WI38 (cell line): ENCODE measurements at regions not wholly inside any gene's neighbourhood (a gene's known extent, or its start where the extent isn't known, plus 50 kb on each side); places are given as distances from the start of the nearest gene placed in this dataset.

Experiments
- H3K4me3 ChIP-seq: 2 replicates; pipeline ENCODE4 v1.5.1; 2011; ENCODE audit warnings: low read depth, mild to moderate bottlenecking, control low read depth, low read length
- TF ChIP-seq, protein P1 (sequence below): IDR thresholded peaks from 2 replicates; pipeline ENCODE4 v1.5.1; 2012; ENCODE audit warnings: low read depth, mild to moderate bottlenecking, control low read depth, low read length

DNA sequence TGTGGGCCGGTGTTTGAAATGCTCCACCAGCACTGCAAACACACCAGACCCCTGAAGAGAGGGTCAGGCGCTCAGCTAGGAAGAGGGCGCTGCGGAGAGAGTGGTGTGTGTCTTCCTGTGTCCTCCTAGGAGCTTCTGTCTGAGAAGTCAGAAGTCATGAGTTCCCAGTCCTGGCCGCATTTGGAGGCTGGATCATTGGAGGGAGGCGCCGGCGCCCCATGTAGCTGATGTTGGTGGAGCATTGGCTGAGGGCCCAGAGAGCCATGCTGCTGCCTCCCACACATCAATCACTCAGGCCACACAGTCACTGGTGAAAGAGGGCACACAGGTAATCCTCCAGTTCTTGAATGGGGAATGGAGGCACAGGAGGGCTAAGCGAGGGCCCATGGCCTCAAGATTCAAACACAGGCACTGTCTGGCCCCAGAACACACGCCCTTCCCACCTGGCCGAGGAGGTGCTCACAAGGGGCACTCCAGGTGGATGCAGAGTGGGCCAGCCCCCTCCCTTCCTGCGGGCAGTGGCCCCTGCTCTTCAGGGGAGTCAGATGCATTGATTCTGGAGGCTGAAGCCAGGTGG lies 66.3 kb downstream of the RRM2 start:
- TF ChIP-seq, protein P1, sequence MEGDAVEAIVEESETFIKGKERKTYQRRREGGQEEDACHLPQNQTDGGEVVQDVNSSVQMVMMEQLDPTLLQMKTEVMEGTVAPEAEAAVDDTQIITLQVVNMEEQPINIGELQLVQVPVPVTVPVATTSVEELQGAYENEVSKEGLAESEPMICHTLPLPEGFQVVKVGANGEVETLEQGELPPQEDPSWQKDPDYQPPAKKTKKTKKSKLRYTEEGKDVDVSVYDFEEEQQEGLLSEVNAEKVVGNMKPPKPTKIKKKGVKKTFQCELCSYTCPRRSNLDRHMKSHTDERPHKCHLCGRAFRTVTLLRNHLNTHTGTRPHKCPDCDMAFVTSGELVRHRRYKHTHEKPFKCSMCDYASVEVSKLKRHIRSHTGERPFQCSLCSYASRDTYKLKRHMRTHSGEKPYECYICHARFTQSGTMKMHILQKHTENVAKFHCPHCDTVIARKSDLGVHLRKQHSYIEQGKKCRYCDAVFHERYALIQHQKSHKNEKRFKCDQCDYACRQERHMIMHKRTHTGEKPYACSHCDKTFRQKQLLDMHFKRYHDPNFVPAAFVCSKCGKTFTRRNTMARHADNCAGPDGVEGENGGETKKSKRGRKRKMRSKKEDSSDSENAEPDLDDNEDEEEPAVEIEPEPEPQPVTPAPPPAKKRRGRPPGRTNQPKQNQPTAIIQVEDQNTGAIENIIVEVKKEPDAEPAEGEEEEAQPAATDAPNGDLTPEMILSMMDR, result no peak
- H3K4me3 ChIP-seq, result no peak overlapping the region

DNA sequence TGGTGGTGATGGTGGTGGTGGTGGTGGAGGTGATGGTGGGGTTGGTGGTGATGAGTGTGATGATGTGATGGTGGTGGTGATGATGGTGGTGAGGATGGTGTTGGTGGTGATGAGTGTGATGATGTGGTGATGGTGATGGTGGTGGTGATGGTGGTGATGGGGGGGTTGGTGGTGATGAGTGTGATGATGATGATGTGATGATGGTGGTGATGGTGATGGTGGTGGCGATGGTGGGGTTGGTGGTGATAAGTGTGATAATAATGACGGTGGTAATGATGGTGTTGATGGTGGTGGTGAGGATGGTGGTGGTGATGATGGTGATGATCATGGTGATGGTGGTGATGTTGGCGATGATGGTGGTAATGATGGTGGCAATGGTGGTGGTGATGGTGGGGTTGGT lies 67.7 kb downstream of the RRM2 start:
- no peak overlapping the region for H3K4me3 ChIP-seq
- TF ChIP-seq, protein P1, result no peak

DNA sequence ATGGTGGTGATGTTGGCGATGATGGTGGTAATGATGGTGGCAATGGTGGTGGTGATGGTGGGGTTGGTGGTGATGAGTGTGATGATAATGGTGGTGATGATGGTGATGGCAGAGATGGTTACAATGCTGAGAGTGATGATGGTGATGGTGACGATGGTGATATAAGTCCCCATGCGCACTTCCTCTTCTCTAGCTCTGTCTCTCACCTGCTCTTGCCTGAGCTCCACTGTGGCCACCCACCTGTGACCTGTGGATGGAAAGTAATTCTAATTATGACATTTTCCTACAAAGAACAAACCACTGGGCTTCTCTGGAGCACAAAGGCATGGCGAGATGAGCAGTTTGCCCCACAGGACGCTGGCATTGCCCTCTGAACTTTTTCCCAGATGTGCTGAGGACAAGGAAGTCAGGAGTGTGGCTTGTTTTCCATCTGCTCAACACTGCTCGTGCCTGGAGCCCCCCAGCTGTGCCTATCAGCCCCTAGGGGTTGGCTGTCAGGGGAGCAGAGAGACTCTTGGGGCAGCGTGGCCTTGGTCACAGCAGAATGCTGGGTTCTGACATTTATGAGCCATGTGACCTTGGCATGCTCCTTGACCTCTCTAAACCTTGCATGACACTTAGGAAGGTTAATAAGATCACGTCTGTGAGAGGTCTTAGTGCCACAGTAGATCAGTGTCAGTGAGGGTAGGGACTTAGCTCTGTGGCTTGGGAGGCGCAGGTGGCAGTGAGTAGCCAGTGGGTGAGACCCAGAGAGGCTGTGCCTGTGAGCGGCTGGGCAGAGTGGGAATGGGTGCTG lies 68.4 kb downstream of the RRM2 start:
- H3K4me3 ChIP-seq, result no peak overlapping the region
- TF ChIP-seq, protein P1, result no peak

DNA sequence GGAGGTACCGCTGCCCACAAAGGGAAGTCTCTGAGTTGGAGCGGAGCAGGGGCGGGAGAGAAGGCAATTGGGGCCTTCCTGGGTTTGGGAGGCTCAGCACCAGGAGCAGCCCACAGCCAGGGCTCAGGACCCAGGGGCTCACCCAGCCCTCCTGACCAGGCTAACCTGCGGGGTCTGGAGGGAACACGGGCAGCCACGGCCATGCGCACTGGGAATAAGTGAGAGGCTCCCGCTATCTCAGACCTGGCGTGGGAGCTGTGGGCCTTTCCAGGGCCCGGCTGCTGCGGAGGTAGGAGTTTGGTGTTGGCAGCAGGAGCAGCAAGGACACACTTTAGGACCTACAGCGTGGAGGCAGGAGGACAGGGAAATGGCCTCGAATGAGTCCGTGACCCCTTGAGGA lies 69.0 kb downstream of the RRM2 start:
- TF ChIP-seq, protein P1, result no peak

DNA sequence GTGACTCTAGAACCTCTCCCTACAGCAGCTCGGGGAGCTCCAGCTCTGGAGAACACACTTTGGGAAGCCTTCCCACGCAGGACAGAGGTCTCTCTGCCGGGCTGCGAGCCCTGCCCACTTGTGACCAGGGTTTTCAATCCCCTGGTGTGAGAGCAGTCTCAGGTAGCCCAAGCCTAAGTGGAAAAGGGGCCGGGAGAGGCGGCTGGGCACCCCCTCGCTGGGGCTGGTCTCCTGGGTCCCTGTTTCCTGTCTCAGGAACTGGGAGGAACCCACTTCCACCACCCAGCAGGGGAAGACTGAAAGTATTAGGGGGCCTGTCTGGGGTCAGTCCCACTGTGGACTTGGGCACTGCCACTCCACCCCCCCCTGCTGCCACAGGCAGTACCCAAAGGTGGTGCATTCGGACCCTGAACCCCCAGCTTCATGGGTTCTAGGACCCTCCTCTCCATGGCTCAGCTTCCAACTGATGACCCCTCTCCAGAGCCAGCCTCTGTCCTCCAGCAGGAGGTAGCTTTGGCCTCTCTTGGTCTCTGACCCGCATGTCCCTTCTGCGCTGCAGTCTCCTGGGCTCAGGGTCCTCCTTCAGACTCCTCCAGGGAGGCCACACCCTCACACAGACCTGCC lies 70.0 kb downstream of the RRM2 start:
- TF ChIP-seq, protein P1, result no peak
- no peak overlapping the region for H3K4me3 ChIP-seq

More for the DNA sequence above, 69.0 kb downstream of the RRM2 start:
- no peak overlapping the region for H3K4me3 ChIP-seq

DNA sequence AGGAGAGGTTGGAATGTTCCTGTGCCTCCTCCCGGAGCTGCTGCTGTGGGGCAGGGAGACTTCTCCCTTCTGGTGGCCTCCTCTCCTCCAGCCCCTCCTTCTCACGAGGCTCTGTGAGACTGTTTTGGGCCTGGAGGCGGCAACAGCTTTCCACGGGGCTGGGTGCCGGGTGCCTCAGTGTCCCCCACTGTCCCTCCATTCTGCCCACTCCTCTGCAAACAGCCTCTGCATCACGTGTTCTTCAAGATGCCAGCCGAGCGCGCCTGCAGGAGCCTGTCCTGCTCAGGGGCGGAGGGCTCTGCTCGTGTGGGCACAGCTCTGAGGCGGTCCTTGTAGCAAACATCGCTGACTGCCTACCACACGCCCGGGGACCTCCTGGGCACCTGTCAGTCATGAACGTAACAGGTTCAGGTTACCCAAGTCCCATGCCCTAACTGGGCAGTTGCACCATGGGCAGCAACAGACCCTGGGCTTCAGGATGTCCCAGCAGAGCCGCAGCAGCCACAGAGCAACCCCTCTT lies 70.8 kb downstream of the RRM2 start:
- H3K4me3 ChIP-seq, result no peak overlapping the region
- TF ChIP-seq, protein P1, result no peak
